Stomach (tissue), 4 donors: ENCODE measurements at regions not wholly inside any gene's neighbourhood (a gene's known extent, or its start where the extent isn't known, plus 50 kb on each side); places are given as distances from the start of the nearest gene placed in this dataset.

ENCODE experiments used
- POLR2A ChIP-seq, 4 donors: fragments of 450-650 bp; IDR thresholded peaks; one replicate each; pipeline ENCODE4 v1.6.1; 2016; ENCODE audit warnings: antibody characterized with exemption in 4 of 4, control low read depth in 2 of 4, mild to moderate bottlenecking in 1 of 4, moderate library complexity in 1 of 4
- POLR2AphosphoS5 ChIP-seq, 3 donors: sonication (generic); formaldehyde crosslinking; IDR thresholded peaks; one replicate each; pipeline ENCODE4 v1.6.1; 2016; ENCODE audit warnings: antibody characterized with exemption in 3 of 3
- TF ChIP-seq, protein P1 (sequence below), 7 experiments: fragments of 450-650 bp in 4 of 7; fragments of 200-600 bp in 3 of 7; sonication (generic) in 3 of 7; IDR thresholded peaks; one replicate each; pipeline ENCODE4 v1.5.1; 2016 to 2019; ENCODE audit warnings: antibody characterized with exemption in 7 of 7, control low read depth in 2 of 7, mild to moderate bottlenecking in 1 of 7

- TF ChIP-seq, protein P1, sequence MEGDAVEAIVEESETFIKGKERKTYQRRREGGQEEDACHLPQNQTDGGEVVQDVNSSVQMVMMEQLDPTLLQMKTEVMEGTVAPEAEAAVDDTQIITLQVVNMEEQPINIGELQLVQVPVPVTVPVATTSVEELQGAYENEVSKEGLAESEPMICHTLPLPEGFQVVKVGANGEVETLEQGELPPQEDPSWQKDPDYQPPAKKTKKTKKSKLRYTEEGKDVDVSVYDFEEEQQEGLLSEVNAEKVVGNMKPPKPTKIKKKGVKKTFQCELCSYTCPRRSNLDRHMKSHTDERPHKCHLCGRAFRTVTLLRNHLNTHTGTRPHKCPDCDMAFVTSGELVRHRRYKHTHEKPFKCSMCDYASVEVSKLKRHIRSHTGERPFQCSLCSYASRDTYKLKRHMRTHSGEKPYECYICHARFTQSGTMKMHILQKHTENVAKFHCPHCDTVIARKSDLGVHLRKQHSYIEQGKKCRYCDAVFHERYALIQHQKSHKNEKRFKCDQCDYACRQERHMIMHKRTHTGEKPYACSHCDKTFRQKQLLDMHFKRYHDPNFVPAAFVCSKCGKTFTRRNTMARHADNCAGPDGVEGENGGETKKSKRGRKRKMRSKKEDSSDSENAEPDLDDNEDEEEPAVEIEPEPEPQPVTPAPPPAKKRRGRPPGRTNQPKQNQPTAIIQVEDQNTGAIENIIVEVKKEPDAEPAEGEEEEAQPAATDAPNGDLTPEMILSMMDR (IDR thresholded peaks at IDR 0.05): no peak
- TF ChIP-seq POLR2AphosphoS5 (IDR thresholded peaks at IDR 0.05) (no peak), POLR2A (IDR thresholded peaks at IDR 0.05) (no peak)
These were observed 244.7 kb upstream of the ONECUT1 start for GRCh38 chr15:53034767-53035245.
